ENCODE measurements at regions not wholly inside any gene's neighbourhood (a gene's known extent, or its start where the extent isn't known, plus 50 kb on each side); places are given as distances from the start of the nearest gene placed in this dataset.

DNA sequence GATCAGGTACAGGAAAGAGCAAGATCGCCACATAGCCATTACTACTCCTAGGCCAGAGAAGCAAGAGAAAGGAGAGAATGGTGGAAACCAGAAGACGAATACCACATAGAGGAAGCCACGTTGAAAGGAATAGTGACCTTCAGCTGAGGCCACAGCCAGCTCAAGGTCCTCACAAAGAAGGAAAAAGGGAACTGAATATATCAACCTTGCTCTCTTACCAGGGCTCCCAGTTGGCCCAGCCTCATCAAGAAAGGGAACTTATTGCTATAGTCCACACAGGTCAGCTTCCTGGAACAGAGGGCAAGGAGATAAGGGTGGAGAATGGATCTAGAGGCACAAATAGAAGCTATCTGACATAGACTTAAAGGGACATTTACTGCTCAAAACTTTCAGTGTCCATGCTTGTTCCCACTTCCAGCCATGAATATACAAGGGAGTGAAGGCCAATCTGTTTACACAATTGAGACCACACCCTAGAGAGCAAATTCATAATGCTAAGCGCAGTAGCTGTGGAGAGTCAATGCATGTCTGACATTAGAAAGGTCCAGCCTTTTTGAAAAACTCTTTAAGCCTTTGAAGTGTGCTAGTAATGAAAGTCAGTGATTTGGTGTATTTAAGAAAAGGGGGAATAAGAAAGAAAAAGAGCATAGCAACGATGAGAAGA is 120.7 kb upstream of the ZC3H11B start:
- Histone ChIP-seq H2AFZ (ENCODE audit: control insufficient read depth, low read length) (no peak overlapping the region), H3K36me3 (ENCODE audit: control insufficient read depth in 2 of 2, extremely low read depth in 1 of 2, insufficient read depth in 2 of 2, low read length in 2 of 2) (no peaks in the 10 kb centered on the region), H3K9me3 (ENCODE audit: control insufficient read depth, low read depth, low read length) (no peaks in the 10 kb centered on the region), H4K20me1 (ENCODE audit: control insufficient read depth, extremely low read depth, insufficient read depth, low read length) (no peaks in the 10 kb centered on the region), H3K27ac (ENCODE audit: control insufficient read depth, insufficient read depth, low read length) (no peak overlapping the region), H3K9me1 (ENCODE audit: control insufficient read depth, extremely low read depth, insufficient read depth, low read length) (no peaks in the 10 kb centered on the region), H3K4me1 (ENCODE audit: control insufficient read depth, extremely low read depth, insufficient read depth, low read length) (no peaks in the 10 kb centered on the region), H3K9ac (ENCODE audit: control insufficient read depth, extremely low read depth, insufficient read depth, low read length) (no peak overlapping the region), H3K4me3 (ENCODE audit: control insufficient read depth in 2 of 3, extremely low read depth in 1 of 3, insufficient read depth in 2 of 3, low read depth in 1 of 3, low read length in 3 of 3) (no peak overlapping the region), H3K27me3 (ENCODE audit: control insufficient read depth, extremely low read depth, insufficient read depth, low read length) (no peaks in the 10 kb centered on the region), H3K4me2 (ENCODE audit: control insufficient read depth, extremely low read depth, insufficient read depth, low read depth, low read length) (no peak overlapping the region), H3K79me2 (ENCODE audit: control insufficient read depth, insufficient read depth, low read length) (no peaks in the 10 kb centered on the region)
- TF ChIP-seq EZH2 (IDR thresholded peaks at IDR 0.05; ENCODE audit: low read length) = no peak
- TF ChIP-seq, protein P1, sequence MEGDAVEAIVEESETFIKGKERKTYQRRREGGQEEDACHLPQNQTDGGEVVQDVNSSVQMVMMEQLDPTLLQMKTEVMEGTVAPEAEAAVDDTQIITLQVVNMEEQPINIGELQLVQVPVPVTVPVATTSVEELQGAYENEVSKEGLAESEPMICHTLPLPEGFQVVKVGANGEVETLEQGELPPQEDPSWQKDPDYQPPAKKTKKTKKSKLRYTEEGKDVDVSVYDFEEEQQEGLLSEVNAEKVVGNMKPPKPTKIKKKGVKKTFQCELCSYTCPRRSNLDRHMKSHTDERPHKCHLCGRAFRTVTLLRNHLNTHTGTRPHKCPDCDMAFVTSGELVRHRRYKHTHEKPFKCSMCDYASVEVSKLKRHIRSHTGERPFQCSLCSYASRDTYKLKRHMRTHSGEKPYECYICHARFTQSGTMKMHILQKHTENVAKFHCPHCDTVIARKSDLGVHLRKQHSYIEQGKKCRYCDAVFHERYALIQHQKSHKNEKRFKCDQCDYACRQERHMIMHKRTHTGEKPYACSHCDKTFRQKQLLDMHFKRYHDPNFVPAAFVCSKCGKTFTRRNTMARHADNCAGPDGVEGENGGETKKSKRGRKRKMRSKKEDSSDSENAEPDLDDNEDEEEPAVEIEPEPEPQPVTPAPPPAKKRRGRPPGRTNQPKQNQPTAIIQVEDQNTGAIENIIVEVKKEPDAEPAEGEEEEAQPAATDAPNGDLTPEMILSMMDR (optimal IDR thresholded peaks at IDR 0.05 in 1 of 3, IDR thresholded peaks at IDR 0.05 in 1 of 3, conservative IDR thresholded peaks at IDR 0.05 in 1 of 3; ENCODE audit: extremely low read depth in 1 of 3, insufficient read depth in 2 of 3, low read length in 3 of 3) = no peak
- DNase-seq (ENCODE audit: low read depth, low spot score) (no peak), FAIRE-seq (no peak)
- dilution Hi-C loops (cut with MboI; ENCODE audit: extremely low pct_ligation_motif_present, low sequenced_read_pairs) = no loop called here

DNA sequence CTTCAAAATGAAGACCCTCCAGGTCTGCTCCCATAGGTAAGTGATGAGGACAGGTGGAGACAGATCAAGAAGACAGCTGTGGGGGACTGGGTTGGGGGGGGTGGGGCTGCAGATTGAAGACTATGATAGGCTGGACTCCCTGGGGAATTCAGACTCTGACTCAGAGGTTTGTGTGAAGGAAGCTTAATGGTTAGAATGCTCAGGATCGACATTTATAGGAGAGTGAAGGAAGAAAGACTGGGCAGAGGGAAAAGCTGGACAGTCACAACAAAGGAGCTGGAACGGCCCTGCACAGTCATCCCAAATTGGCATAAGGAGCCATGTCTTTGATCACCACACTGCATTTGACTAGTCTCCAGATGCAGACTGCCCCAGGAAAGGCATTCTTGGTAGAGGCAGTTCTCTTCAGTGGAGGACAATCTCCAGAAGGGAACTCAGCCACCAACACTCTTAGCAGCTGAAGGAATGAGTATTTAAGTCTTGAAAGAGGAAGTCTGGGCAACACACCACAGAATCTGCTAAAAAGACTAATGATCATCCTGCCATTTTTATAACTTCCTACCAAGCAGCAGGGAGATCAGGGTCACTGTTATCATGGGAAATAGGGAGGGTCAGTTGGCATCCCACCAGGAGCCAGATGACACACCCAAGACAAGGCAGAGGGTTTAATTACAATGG is 120.0 kb upstream of the ZC3H11B start:
- no peaks in the 10 kb centered on the region for H3K79me2 ChIP-seq (ENCODE audit: control insufficient read depth, insufficient read depth, low read length)
- no peaks in the 10 kb centered on the region for H3K4me1 ChIP-seq (ENCODE audit: control insufficient read depth, extremely low read depth, insufficient read depth, low read length)
- H3K27ac ChIP-seq (ENCODE audit: control insufficient read depth, insufficient read depth, low read length) = no peak overlapping the region
- no peaks in the 10 kb centered on the region for H3K9me3 ChIP-seq (ENCODE audit: control insufficient read depth, low read depth, low read length)
- H4K20me1 ChIP-seq (ENCODE audit: control insufficient read depth, extremely low read depth, insufficient read depth, low read length) = no peaks in the 10 kb centered on the region
- no peaks in the 10 kb centered on the region for H3K27me3 ChIP-seq (ENCODE audit: control insufficient read depth, extremely low read depth, insufficient read depth, low read length)
- no peak for DNase-seq (ENCODE audit: low read depth, low spot score)
- H3K9me1 ChIP-seq (ENCODE audit: control insufficient read depth, extremely low read depth, insufficient read depth, low read length) = no peaks in the 10 kb centered on the region
- dilution Hi-C loops (cut with MboI; ENCODE audit: extremely low pct_ligation_motif_present, low sequenced_read_pairs) = no loop called here
- H3K4me3 ChIP-seq (ENCODE audit: control insufficient read depth in 2 of 3, extremely low read depth in 1 of 3, insufficient read depth in 2 of 3, low read depth in 1 of 3, low read length in 3 of 3) = no peak overlapping the region
- no peak for TF ChIP-seq EZH2 (IDR thresholded peaks at IDR 0.05; ENCODE audit: low read length)
- TF ChIP-seq, protein P1 (optimal IDR thresholded peaks at IDR 0.05 in 1 of 3, IDR thresholded peaks at IDR 0.05 in 1 of 3, conservative IDR thresholded peaks at IDR 0.05 in 1 of 3; ENCODE audit: extremely low read depth in 1 of 3, insufficient read depth in 2 of 3, low read length in 3 of 3) = no peak
- no peak for FAIRE-seq
- no peak overlapping the region for H3K9ac ChIP-seq (ENCODE audit: control insufficient read depth, extremely low read depth, insufficient read depth, low read length)
- no peak overlapping the region for H2AFZ ChIP-seq (ENCODE audit: control insufficient read depth, low read length)
- H3K4me2 ChIP-seq (ENCODE audit: control insufficient read depth, extremely low read depth, insufficient read depth, low read depth, low read length) = no peak overlapping the region
- H3K36me3 ChIP-seq (ENCODE audit: control insufficient read depth in 2 of 2, extremely low read depth in 1 of 2, insufficient read depth in 2 of 2, low read length in 2 of 2) = no peaks in the 10 kb centered on the region
